PC-3 (cell line): ENCODE measurements at regions not wholly inside any gene's neighbourhood (a gene's known extent, or its start where the extent isn't known, plus 50 kb on each side); places are given as distances from the start of the nearest gene placed in this dataset.

Source experiments
- ATAC-seq: fragments of 200-7000 bp; cut with Tn5 transposase; 2 replicates; pipeline ENCODE4 v1.9.1; 2020; ENCODE audit warnings: mild to moderate bottlenecking, moderate library complexity
- BruUV-seq: library from RNA; stranded (reverse); fragments of 400-500 nt; replicated peaks from 2 replicates; lab custom pipeline; 2021; lab: Mats Ljungman, UMichigan
- CTCF ChIA-PET: fragments of 300-600 bp; sonication (Branson Sonifier 250); formaldehyde crosslinking; loops from one replicate; lab custom pipeline; 2022; ENCODE audit warnings: antibody characterized with exemption; lab: Charles Lee
- POLR2A ChIA-PET: fragments of 300-600 bp; sonication (Branson Sonifier 250); formaldehyde crosslinking; loops from one replicate; lab custom pipeline; 2022; ENCODE audit warnings: antibody characterized with exemption; ENCODE audit not compliant: unreplicated experiment; lab: Charles Lee
- DNase-seq: peaks from one replicate; pipeline ENCODE4 v3.0.0-alpha.2; 2015
- H2AFZ ChIP-seq: fragments of 300-600 bp; sonication (generic); 2 replicates; pipeline ENCODE4 v1.6.0; 2016; ENCODE audit warnings: antibody characterized with exemption, low read length
- H3F3A ChIP-seq: fragments of 300-600 bp; sonication (generic); one replicate; pipeline ENCODE4 v1.6.0; 2017; ENCODE audit warnings: antibody characterized with exemption, low read length, control low read depth, mild to moderate bottlenecking; ENCODE audit not compliant: unreplicated experiment
- H3K27ac ChIP-seq: fragments of 300-600 bp; sonication (generic); 2 replicates; pipeline ENCODE4 v1.5.1; 2016; ENCODE audit warnings: mild to moderate bottlenecking, low read length
- H3K27me3 ChIP-seq: fragments of 300-600 bp; sonication (generic); 2 replicates; pipeline ENCODE4 v1.6.1; 2016; ENCODE audit warnings: low read length, mixed read lengths
- H3K36me3 ChIP-seq: fragments of 300-600 bp; sonication (generic); 2 replicates; pipeline ENCODE4 v1.6.1; 2016; ENCODE audit warnings: low read depth, mixed run types, low read length, mixed read lengths
- H3K4me1 ChIP-seq: fragments of 300-600 bp; sonication (generic); 2 replicates; pipeline ENCODE4 v1.5.1; 2016; ENCODE audit warnings: low read length; ENCODE audit not compliant: insufficient read depth
- H3K4me2 ChIP-seq: fragments of 300-600 bp; sonication (generic); 2 replicates; pipeline ENCODE4 v1.6.0; 2016; ENCODE audit warnings: low read length
- H3K4me3 ChIP-seq: fragments of 300-600 bp; sonication (generic); 2 replicates; pipeline ENCODE4 v1.5.1; 2016; ENCODE audit warnings: mild to moderate bottlenecking, low read length, mixed read lengths
- H3K79me2 ChIP-seq: fragments of 300-600 bp; sonication (generic); 2 replicates; pipeline ENCODE4 v1.6.1; 2017; ENCODE audit warnings: low read length, mixed read lengths
- H3K9ac ChIP-seq: fragments of 300-600 bp; sonication (generic); 2 replicates; pipeline ENCODE4 v1.6.0; 2016; ENCODE audit warnings: mild to moderate bottlenecking, low read length
- H3K9me2 ChIP-seq: fragments of 300-600 bp; sonication (generic); replicated peaks from 2 replicates; pipeline ENCODE4 v1.6.1; 2016; ENCODE audit warnings: mixed run types, low read length, mixed read lengths
- H3K9me3 ChIP-seq: fragments of 300-600 bp; sonication (generic); 2 replicates; pipeline ENCODE4 v1.6.1; 2016; ENCODE audit warnings: low read length, mixed read lengths
- H4K20me1 ChIP-seq: fragments of 300-600 bp; sonication (generic); 2 replicates; pipeline ENCODE4 v1.6.1; 2016; ENCODE audit warnings: low read length, mixed read lengths
- EZH2 ChIP-seq: fragments of 300-600 bp; sonication (generic); IDR thresholded peaks from one replicate; pipeline ENCODE4 v1.6.1; 2017; ENCODE audit warnings: antibody characterized with exemption, mild to moderate bottlenecking, low read length; ENCODE audit not compliant: unreplicated experiment
- EZH2phosphoT487 ChIP-seq: fragments of 300-600 bp; sonication (generic); IDR thresholded peaks from 2 replicates; pipeline ENCODE4 v1.6.1; 2018; ENCODE audit warnings: mild to moderate bottlenecking, antibody characterized with exemption, low read length, borderline replicate concordance
- intact Hi-C: fragments of 100-400 bp; cut with micrococcal nuclease; formaldehyde crosslinking; loops from 2 replicates; pipeline ENCODE4 v1.9.0; 2023
- TF ChIP-seq, protein P1 (sequence below): fragments of 300-600 bp; sonication (generic); conservative IDR thresholded peaks from 2 replicates; pipeline ENCODE4 v1.5.1; 2017; ENCODE audit warnings: antibody characterized with exemption, low read depth, mild to moderate bottlenecking, low read length

DNA sequence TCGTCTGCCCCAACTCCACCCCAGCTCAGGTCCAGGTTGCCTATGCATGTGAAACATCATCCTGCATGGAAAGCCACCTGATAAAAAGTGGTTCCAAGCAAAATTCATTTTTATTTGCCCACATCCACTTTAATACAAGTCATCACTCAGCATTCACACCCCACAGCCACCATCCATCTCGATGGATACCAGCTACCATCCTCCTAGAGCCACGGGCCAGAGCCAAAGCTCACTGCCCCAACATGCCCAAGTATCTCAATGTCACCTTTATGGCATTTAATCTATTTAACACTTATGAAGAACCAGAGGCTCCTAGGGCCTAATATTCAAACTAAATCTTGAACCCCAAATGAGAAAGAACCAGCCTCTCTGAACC, 70.5 kb downstream of the COPRS start:
- H3F3A ChIP-seq, result no peaks in the 10 kb centered on the region
- no peak overlapping the region for H3K4me3 ChIP-seq
- no peaks in the 10 kb centered on the region for H3K27me3 ChIP-seq
- 0 out of 2 replicates have a peak, but pooled peaks cover 3% of the 10 kb centered on the region for H3K4me1 ChIP-seq
- H3K9me2 ChIP-seq, result no peaks in the 10 kb centered on the region
- BruUV-seq, result no TSS peak
- TF ChIP-seq EZH2, result no peak
- DNase-seq, result no peak
- H3K27ac ChIP-seq, result no peak overlapping the region
- CTCF ChIA-PET, result no interaction called here
- H2AFZ ChIP-seq, result no peak overlapping the region; the same call in 1 of the 2 replicates
- ATAC-seq, result no peak
- POLR2A ChIA-PET, result no interaction called here
- intact Hi-C loops, result no loop called here
- no peak overlapping the region for H3K9ac ChIP-seq
- no peaks in the 10 kb centered on the region for H3K9me3 ChIP-seq
- no peak overlapping the region for H3K4me2 ChIP-seq
- H3K79me2 ChIP-seq, result no peaks in the 10 kb centered on the region
- no peaks in the 10 kb centered on the region for H4K20me1 ChIP-seq
- no peaks in the 10 kb centered on the region for H3K36me3 ChIP-seq

DNA sequence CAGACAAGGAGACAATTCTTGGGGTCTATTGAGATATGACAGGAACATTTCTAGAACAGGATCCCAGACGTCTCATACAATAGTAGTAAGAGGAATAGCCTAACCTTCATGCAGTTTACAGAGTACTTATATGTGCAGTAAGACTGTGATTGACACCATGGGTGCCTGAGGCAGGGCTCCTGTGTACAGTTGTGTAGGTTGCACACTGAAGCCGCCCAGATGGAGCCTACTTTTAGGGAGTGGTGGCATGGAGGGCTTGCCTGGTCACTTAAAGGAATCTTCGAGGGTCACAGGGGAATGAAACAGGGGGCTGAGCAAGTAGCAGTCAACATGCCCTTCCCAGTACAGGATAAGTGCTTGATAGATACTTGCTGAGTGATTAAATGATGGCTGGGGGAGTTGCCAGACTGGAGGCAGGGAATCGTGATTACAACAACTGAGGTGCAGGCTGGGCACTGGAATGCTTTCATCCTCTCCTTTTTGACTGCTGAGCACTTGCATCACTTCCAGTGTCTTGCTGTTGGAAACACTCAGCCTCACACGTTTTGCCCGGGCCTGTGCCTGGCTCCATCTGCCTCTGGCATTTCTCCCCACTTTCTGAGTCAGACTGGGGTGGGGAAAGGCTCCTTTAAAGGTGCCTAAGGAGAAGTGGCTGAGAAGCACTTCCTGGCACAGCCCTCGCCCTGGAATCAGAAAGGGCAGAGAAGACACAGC, 71.0 kb downstream of the COPRS start:
- Histone ChIP-seq H3K4me2 (no peak overlapping the region), H3K9me3 (no peaks in the 10 kb centered on the region), H3K9me2 (no peaks in the 10 kb centered on the region), H3K36me3 (no peaks in the 10 kb centered on the region), H3K27ac (no peak overlapping the region), H3F3A (no peaks in the 10 kb centered on the region), H2AFZ (no peak overlapping the region; the same call in 1 of the 2 replicates), H4K20me1 (no peaks in the 10 kb centered on the region), H3K9ac (no peak overlapping the region), H3K4me1 (0 out of 2 replicates have a peak, but pooled peaks cover 3% of the 10 kb centered on the region), H3K4me3 (no peak overlapping the region), H3K79me2 (no peaks in the 10 kb centered on the region), H3K27me3 (no peaks in the 10 kb centered on the region)
- intact Hi-C loops, result no loop called here
- TF ChIP-seq, protein P1, sequence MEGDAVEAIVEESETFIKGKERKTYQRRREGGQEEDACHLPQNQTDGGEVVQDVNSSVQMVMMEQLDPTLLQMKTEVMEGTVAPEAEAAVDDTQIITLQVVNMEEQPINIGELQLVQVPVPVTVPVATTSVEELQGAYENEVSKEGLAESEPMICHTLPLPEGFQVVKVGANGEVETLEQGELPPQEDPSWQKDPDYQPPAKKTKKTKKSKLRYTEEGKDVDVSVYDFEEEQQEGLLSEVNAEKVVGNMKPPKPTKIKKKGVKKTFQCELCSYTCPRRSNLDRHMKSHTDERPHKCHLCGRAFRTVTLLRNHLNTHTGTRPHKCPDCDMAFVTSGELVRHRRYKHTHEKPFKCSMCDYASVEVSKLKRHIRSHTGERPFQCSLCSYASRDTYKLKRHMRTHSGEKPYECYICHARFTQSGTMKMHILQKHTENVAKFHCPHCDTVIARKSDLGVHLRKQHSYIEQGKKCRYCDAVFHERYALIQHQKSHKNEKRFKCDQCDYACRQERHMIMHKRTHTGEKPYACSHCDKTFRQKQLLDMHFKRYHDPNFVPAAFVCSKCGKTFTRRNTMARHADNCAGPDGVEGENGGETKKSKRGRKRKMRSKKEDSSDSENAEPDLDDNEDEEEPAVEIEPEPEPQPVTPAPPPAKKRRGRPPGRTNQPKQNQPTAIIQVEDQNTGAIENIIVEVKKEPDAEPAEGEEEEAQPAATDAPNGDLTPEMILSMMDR, result no peak
- TF ChIP-seq EZH2phosphoT487 (no peak), EZH2 (no peak)
- BruUV-seq, result no TSS peak
- DNase-seq (peak; percentile 55), ATAC-seq (peak; percentile 73)
- ChIA-PET CTCF (no interaction called here), POLR2A (no interaction called here)

DNA sequence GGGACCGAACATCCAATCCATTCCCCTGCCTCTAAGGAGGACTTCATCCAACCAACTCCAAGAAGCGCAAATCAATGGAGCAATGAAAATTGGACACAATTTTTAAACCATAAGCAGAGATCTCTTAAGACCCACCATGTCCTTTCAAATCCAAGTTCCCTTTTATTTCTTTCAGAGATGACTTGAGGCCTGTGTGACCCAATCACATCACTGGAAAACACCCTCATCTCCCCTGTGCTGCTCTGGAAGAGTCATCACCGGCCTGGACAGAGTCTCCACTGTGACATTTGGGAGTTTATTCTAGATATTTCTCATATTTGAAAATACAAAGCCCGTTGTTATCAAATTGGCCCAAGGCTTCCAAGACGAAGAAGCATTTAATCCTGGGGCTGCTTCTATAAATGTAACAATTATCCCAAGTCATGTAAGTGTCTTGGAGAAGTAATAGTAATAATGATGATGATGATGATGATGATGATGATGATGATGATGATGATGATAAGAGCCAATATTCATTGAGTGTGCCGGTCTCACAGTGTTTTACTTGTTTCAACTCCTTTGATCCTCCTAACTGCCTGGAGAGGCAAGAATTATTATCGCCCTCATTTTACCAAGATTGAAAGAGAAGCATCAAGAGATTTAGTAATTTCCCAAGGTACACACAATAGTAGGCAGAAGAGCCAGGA, 72.1 kb downstream of the COPRS start:
- ChIA-PET POLR2A (no interaction called here), CTCF (no interaction called here)
- H3F3A ChIP-seq, result no peaks in the 10 kb centered on the region
- no peaks in the 10 kb centered on the region for H3K27me3 ChIP-seq
- H3K36me3 ChIP-seq, result no peaks in the 10 kb centered on the region
- no TSS peak for BruUV-seq
- no peak overlapping the region for H3K4me2 ChIP-seq
- no peaks in the 10 kb centered on the region for H4K20me1 ChIP-seq
- intact Hi-C loops, result no loop called here
- TF ChIP-seq, protein P1, result no peak
- TF ChIP-seq EZH2 (no peak), EZH2phosphoT487 (no peak)
- no peaks in the 10 kb centered on the region for H3K9me3 ChIP-seq
- H3K79me2 ChIP-seq, result no peaks in the 10 kb centered on the region
- no peak for ATAC-seq
- DNase-seq, result no peak
- no peak overlapping the region for H3K27ac ChIP-seq
- no peak overlapping the region for H2AFZ ChIP-seq
- no peak overlapping the region for H3K9ac ChIP-seq
- H3K4me3 ChIP-seq, result no peak overlapping the region
- 0 out of 2 replicates have a peak, but pooled peaks cover 3% of the 10 kb centered on the region for H3K4me1 ChIP-seq
- no peaks in the 10 kb centered on the region for H3K9me2 ChIP-seq
